GM13977 (cell line): ENCODE measurements at regions not wholly inside any gene's neighbourhood (a gene's known extent, or its start where the extent isn't known, plus 50 kb on each side); places are given as distances from the start of the nearest gene placed in this dataset.

Experiments used
- DNase-seq: peaks from one replicate; pipeline ENCODE4 v3.0.0; 2012; ENCODE audit warnings: low spot score
- in situ Hi-C: fragments of 300-500 bp; cut with MboI; formaldehyde crosslinking; loops from one replicate; pipeline ENCODE4 v1.12.0; 2022; ENCODE audit warnings: low sequenced_read_pairs, low pct_unique_long_range_greater_than_20kb, mixed read lengths, inconsistent platforms; ENCODE audit not compliant: unreplicated experiment
- TF ChIP-seq, protein P1 (sequence below): IDR thresholded peaks from 2 replicates; pipeline ENCODE4 v1.5.1; 2012; ENCODE audit warnings: mild to moderate bottlenecking, control low read depth; ENCODE audit not compliant: insufficient read depth; ENCODE audit errors: extremely low read depth, missing control alignments

DNA sequence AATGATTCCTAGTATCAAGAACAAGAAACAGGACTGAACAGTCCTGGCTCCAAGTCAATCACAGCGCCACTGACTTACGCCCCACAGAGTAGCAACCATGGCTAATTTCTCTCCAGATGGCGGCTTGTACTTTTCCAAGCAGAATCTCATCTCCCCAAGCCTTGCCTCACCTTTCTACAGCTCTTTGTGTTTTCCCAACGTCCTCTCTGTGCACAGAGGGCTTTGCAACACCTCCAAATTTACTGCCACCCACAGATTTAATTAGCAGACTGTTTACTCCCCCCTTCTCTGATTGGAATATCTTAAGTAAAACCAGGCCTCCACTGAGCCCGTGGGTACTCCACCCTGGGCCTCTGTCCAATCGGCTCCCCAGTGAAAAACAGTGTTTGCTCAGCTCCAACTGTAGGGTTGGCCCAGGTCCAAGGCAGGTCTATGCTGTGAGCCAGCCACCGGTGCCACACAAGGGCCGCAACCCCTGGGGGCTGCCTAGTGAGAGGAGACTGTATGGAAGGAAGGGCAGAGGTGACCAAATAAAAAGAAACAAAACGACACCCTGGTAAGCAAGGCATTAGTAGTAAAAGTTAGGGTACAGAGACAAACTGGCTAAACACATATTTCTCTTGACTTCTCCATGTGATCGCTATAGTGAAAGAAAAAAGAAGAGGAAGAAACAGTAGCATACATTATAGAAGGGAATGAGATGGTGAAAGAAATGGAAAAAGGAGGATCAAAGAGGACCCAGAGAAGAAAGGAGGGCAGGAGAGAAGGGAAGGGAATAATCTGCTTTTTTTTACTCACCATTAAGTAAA lies 128.4 kb upstream of the SOD1 start:
- no peak for DNase-seq
- in situ Hi-C loops = no loop called here
- TF ChIP-seq, protein P1, sequence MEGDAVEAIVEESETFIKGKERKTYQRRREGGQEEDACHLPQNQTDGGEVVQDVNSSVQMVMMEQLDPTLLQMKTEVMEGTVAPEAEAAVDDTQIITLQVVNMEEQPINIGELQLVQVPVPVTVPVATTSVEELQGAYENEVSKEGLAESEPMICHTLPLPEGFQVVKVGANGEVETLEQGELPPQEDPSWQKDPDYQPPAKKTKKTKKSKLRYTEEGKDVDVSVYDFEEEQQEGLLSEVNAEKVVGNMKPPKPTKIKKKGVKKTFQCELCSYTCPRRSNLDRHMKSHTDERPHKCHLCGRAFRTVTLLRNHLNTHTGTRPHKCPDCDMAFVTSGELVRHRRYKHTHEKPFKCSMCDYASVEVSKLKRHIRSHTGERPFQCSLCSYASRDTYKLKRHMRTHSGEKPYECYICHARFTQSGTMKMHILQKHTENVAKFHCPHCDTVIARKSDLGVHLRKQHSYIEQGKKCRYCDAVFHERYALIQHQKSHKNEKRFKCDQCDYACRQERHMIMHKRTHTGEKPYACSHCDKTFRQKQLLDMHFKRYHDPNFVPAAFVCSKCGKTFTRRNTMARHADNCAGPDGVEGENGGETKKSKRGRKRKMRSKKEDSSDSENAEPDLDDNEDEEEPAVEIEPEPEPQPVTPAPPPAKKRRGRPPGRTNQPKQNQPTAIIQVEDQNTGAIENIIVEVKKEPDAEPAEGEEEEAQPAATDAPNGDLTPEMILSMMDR = no peak

DNA sequence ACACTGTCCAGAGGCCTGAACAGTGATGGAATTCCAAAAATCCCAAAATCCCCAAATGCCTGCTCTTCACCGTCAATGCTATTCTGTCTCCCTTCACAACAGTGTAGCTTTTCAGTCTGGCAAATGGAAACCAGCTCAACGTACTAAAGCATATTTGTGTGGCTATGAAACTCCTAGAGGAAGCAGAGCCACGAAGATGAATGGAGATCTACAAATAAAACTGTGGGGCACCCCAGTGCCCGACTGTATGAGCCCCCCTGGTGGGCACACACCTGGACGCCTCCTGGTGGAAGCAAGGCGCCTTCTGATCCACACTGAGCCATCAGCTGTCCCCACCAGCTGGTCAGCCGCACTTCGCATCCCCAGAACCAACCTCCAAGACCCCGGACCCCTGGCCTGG lies 129.1 kb upstream of the SOD1 start:
- no peak for DNase-seq
- TF ChIP-seq, protein P1 = no peak
- in situ Hi-C loops = no loop called here

DNA sequence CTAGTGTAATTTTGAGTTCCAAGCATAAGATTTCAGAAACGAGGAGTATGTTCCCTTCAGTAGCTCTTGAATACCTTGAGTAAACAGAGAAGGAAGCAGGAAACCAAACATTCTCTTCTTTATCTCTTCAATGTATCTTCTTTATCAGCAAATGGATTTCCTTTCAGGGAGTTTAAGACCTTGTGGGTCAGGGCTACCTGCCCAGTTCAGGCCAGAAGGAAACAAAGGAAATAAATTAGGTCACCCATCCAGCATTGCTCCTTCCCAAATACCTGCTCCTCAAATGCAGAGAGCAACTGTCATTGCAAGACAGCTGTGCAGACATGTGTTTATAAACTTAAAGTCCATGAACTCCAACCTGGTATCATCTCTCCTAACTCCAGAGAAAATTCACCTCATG lies 130.1 kb upstream of the SOD1 start:
- in situ Hi-C loops = no loop called here
- DNase-seq = no peak
- TF ChIP-seq, protein P1 = no peak

DNA sequence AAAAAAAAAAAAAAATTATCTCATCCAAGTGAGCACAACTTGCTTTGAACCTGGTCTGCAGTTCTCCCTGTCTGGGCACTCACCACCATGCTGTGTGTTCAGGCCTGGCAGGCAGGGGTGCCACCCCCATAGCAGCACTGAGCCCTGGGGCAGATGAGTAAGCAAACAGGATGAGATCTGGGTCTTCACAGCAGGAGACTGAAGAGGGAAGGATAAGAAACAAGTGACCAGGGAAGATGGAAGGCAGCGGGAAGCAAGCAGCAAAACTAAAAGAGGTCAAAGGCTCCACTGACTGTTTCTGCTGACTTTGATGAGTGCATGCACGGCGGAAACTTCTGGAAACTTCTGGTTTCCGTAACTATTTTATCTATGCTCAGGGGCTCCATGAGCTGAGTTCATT lies 133.5 kb upstream of the SOD1 start:
- DNase-seq = no peak
- in situ Hi-C loops = no loop called here
- TF ChIP-seq, protein P1 = no peak

DNA sequence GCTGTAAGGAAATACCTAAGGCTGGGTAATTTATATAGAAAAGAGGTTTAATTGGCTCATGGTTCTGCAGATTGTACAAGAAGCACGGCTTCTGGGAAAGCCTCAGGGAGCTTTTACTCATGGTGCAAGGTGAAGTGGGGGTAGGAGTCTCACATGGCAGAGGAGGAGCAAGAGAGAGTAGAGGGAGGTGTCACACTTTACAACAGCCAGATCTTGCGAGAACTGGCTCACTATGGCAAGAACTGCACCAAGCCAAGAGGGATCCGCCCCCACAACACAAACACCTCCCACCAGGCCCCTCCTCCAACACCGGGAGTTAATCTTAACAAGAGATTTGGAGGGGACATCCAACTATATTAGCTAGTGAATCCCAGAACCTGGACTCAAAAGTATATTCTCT lies 135.4 kb upstream of the SOD1 start:
- in situ Hi-C loops = no loop called here
- DNase-seq = no peak
- TF ChIP-seq, protein P1 = no peak

DNA sequence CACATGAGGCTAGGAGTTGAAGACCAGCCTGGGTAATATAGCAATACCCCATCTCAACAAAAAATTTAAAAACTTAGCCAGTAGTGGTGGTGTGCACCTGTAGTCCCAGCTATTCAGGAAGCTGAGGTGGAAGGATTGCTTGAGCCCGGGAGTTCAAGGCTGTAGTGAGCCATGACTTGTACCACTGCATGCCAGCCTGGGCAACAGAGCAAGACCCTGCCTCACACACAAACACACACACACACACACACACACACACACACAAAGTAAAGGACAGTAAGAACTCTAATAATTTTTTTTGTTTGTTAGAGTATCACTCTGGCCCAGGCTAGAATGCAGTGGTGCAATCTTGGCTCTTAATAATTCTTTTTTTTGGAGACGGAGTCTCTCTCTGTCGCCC lies 138.0 kb upstream of the SOD1 start:
- TF ChIP-seq, protein P1 = no peak
- DNase-seq = no peak
- in situ Hi-C loops = no loop called here
